ENCODE measurements at regions not wholly inside any gene's neighbourhood (a gene's known extent, or its start where the extent isn't known, plus 50 kb on each side); places are given as distances from the start of the nearest gene placed in this dataset.
A peak's percentile ranks its signal among the peaks of the same experiment; 100 is the strongest.

- no peak overlapping the region for H3K4ac ChIP-seq (ENCODE audit: low read depth, low read length)
- dilution Hi-C loops (cut with HindIII; ENCODE audit: low sequenced_read_pairs, unreplicated experiment) (no loop called here), in situ Hi-C loops (cut with MboI; ENCODE audit: low sequenced_read_pairs) (loop anchor here (10.0 kb wide), 1 partner anchor 234 kb away; no protein-coding TSS in a partner anchor), intact Hi-C loops (cut with micrococcal nuclease) (loop anchor here (2.0 kb wide), 1 partner anchor 72 kb away; no protein-coding TSS in a partner anchor)
- no peaks in the 10 kb centered on the region for H3K36me3 ChIP-seq (ENCODE audit: control insufficient read depth, insufficient read depth, low read length)
- H3K56ac ChIP-seq (ENCODE audit: extremely low read depth, insufficient read depth, low read length): no peak overlapping the region
- no peak overlapping the region for H3K23ac ChIP-seq (ENCODE audit: low read depth, low read length)
- 0 out of 2 replicates have a peak overlapping the region, but pooled peaks have one; percentile 27 for H2BK120ac ChIP-seq (ENCODE audit: low read depth, low read length)
- no peak overlapping the region for H3K27ac ChIP-seq (ENCODE audit: insufficient read depth, low read length)
- H3K79me1 ChIP-seq (ENCODE audit: low read depth in 1 of 2, low read length in 2 of 2): peaks cover 0 to 4% of the 10 kb centered on the region in 2 experiments; a peak in 1 of 4 replicates
- H4K5ac ChIP-seq (ENCODE audit: low read depth, low read length): no peak overlapping the region
- peak overlapping the region; percentile 62; the same call in 1 of the 2 replicates for H2BK20ac ChIP-seq (ENCODE audit: low read depth, low read length)
- peak overlapping the region; percentile 35; the same call in 1 of the 2 replicates for H3K4me2 ChIP-seq (ENCODE audit: low read depth, low read length)
- H4K8ac ChIP-seq (ENCODE audit: low read depth in 2 of 2, low read length in 2 of 2): no peak overlapping the region
- no peak overlapping the region for H3K18ac ChIP-seq (ENCODE audit: low read depth, low read length)
- no TSS peak for BruUV-seq (replicated peaks)
- no peak overlapping the region for H3K9ac ChIP-seq (ENCODE audit: low read depth, low read length)
- no peaks in the 10 kb centered on the region; the same call in 1 of the 2 replicates for H3K27me3 ChIP-seq (ENCODE audit: control insufficient read depth, insufficient read depth, low read length)
- DNase-seq (peak; percentile 89), ATAC-seq (ENCODE audit: low read depth) (peak; percentile 90)
- H3K14ac ChIP-seq (replicated peaks; ENCODE audit: low read depth, low read length): 0 out of 2 replicates have a peak overlapping the region, but pooled peaks have one; percentile 8
- H2AFZ ChIP-seq (replicated peaks; ENCODE audit: low read length, poor library complexity): no peak overlapping the region
- H3K9me1 ChIP-seq (ENCODE audit: insufficient read depth, low read length): peaks cover 5% of the 10 kb centered on the region; the same call in 1 of the 2 replicates
- no peak overlapping the region for H4K91ac ChIP-seq (ENCODE audit: insufficient read depth, low read depth, low read length)
- H3K4me1 ChIP-seq (ENCODE audit: control insufficient read depth, insufficient read depth, low read length): peaks cover 7% of the 10 kb centered on the region
- no peaks in the 10 kb centered on the region for H4K20me1 ChIP-seq (ENCODE audit: insufficient read depth, low read length)
- whole genome bisulfite sequencing, 2 experiments (ENCODE audit: extremely low coverage in 2 of 2, insufficient read length in 1 of 2): no CpG with 5 or more reads among the region's 5 CpGs
- no peak overlapping the region for H2AK9ac ChIP-seq (replicated peaks; ENCODE audit: low read depth, low read length, poor library complexity)
- POLR2A ChIA-PET (ENCODE audit: unreplicated experiment): interaction anchor here (0.8 kb wide), 1 partner anchor 156 kb away, joined by 3 read pairs; no protein-coding TSS in a partner anchor
- no peak overlapping the region for H2AK5ac ChIP-seq (ENCODE audit: low read depth, low read length)
- peak overlapping the region; percentile 64 for H2BK5ac ChIP-seq (ENCODE audit: low read depth, low read length, poor library complexity, severe bottlenecking)
- CTCF ChIA-PET: interaction anchor here (1.0 to 1.4 kb wide), 4 partner anchors 10 to 161 kb away, joined by 3 to 5 read pairs (median 4); no protein-coding TSS in a partner anchor
- no peak overlapping the region for H3K4me3 ChIP-seq (ENCODE audit: insufficient read depth, low read depth, low read length)
- no peaks in the 10 kb centered on the region for H3K9me3 ChIP-seq (ENCODE audit: control insufficient read depth, insufficient read depth, low read length)
- no peak overlapping the region for H2BK15ac ChIP-seq (ENCODE audit: low read depth, low read length)
- TF ChIP-seq MAZ (IDR thresholded peaks at IDR 0.05; ENCODE audit: borderline replicate concordance, low read depth, low read length) (no peak), CEBPB (IDR thresholded peaks at IDR 0.05; ENCODE audit: low read depth, low read length) (peak; percentile 64), MXI1 (IDR thresholded peaks at IDR 0.05; ENCODE audit: borderline replicate concordance, low read depth, low read length) (no peak), BHLHE40 (IDR thresholded peaks at IDR 0.05; ENCODE audit: low read depth, low read length) (peak; percentile 46; the same call in 1 of the 2 replicates), RAD21 (IDR thresholded peaks at IDR 0.05; ENCODE audit: low read length) (0 out of 2 replicates have a peak, but pooled peaks have one; percentile 12), ELK1 (IDR thresholded peaks at IDR 0.05; ENCODE audit: borderline replicate concordance, low read depth, low read length) (no peak), RCOR1 (IDR thresholded peaks at IDR 0.05; ENCODE audit: insufficient replicate concordance, low read length) (no peak), CTCF (conservative IDR thresholded peaks at IDR 0.05; ENCODE audit: low read depth, low read length) (no peak), SMC3 (IDR thresholded peaks at IDR 0.05; ENCODE audit: low read depth, low read length) (0 out of 2 replicates have a peak, but pooled peaks have one; percentile 8), CHD1 (IDR thresholded peaks at IDR 0.05; ENCODE audit: low read depth, low read length) (no peak), RFX5 (IDR thresholded peaks at IDR 0.05; ENCODE audit: low read depth, low read length) (no peak), FOS (IDR thresholded peaks at IDR 0.05; ENCODE audit: low read depth, low read length) (peak; percentile 96), POLR2A (IDR thresholded peaks at IDR 0.05; ENCODE audit: low read depth, low read length) (no peak)
- TF ChIP-seq, protein P1, sequence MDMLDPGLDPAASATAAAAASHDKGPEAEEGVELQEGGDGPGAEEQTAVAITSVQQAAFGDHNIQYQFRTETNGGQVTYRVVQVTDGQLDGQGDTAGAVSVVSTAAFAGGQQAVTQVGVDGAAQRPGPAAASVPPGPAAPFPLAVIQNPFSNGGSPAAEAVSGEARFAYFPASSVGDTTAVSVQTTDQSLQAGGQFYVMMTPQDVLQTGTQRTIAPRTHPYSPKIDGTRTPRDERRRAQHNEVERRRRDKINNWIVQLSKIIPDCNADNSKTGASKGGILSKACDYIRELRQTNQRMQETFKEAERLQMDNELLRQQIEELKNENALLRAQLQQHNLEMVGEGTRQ (IDR thresholded peaks at IDR 0.05; ENCODE audit: low read depth, low read length): no peak; the same call in 1 of the 2 replicates
Observed at GRCh38 chr10:114708717-114709335, 50.8 kb upstream of the ABLIM1 start.
